HCT116 (cell line): ENCODE measurements at regions not wholly inside any gene's neighbourhood (a gene's known extent, or its start where the extent isn't known, plus 50 kb on each side); places are given as distances from the start of the nearest gene placed in this dataset.

ENCODE experiments used
- ATAC-seq: fragments of 200-7000 bp; cut with Tn5 transposase; 2 replicates; pipeline ENCODE4 v1.9.1; 2020; ENCODE audit warnings: mild to moderate bottlenecking, moderate library complexity
- BruUV-seq: library from RNA; stranded (reverse); fragments of 400-500 nt; replicated peaks from 2 replicates; lab custom pipeline; 2021; lab: Mats Ljungman, UMichigan
- CTCF ChIA-PET: fragments of 300-600 bp; sonication (Branson Sonifier 250); formaldehyde crosslinking; loops from one replicate; lab custom pipeline; 2021; ENCODE audit warnings: antibody characterized with exemption; lab: Charles Lee
- POLR2A ChIA-PET: fragments of 300-600, 350-600 bp; sonication (Branson Sonifier 250); formaldehyde crosslinking; loops from one replicate; lab custom pipeline; 2021; ENCODE audit warnings: antibody characterized with exemption; lab: Charles Lee
- RAD21 ChIA-PET, 2 experiments: fragments of 300-600 bp; sonication (Branson Sonifier 250); formaldehyde crosslinking; loops; one replicate each; lab custom pipeline; 2023; ENCODE audit warnings: low total read pairs in 2 of 2; ENCODE audit not compliant: uncharacterized antibody in 2 of 2, unreplicated experiment in 2 of 2, low non-redundant PET in 1 of 2; lab: Charles Lee
- DNase-seq: peaks from one replicate; pipeline ENCODE4 v3.0.0-alpha.2; 2010; ENCODE audit warnings: low read depth, low spot score
- H2AFZ ChIP-seq: fragments of 200-600 bp; shearing (Covaris generic), sonication (generic); 2 replicates; pipeline ENCODE4 v1.6.1; 2017; ENCODE audit warnings: low read depth, mixed run types, mixed read lengths, antibody characterized with exemption, low read length; ENCODE audit not compliant: poor library complexity, severe bottlenecking
- H3K27ac ChIP-seq: 2 replicates; pipeline ENCODE4 v1.5.1; 2012; ENCODE audit warnings: low read depth, low read length
- H3K27me3 ChIP-seq: fragments of 200-600 bp; sonication (generic); 2 replicates; pipeline ENCODE4 v1.6.1; 2016; ENCODE audit warnings: mixed run types, low read length, mixed read lengths; ENCODE audit not compliant: insufficient read depth
- H3K36me3 ChIP-seq, 2 experiments: fragments of 200-500 bp in 1 of 2; fragments of 200-600 bp in 1 of 2; sonication (Bioruptor generic) in 1 of 2; sonication (generic) in 1 of 2; 2 replicates each; pipeline versions ENCODE4 v1.5.1 to v1.6.1; 2014 to 2016; ENCODE audit warnings: low read length in 2 of 2, inconsistent platforms in 1 of 2, mixed read lengths in 1 of 2, mixed run types in 1 of 2; ENCODE audit not compliant: insufficient read depth in 2 of 2, control insufficient read depth in 1 of 2
- H3K4me1 ChIP-seq, 2 experiments: fragments of 200-600 bp in 1 of 2; sonication (generic) in 1 of 2; 2 replicates each; pipeline versions ENCODE4 v1.5.1 to v1.6.1; 2012 to 2017; ENCODE audit warnings: low read length in 2 of 2, inconsistent platforms in 1 of 2, mild to moderate bottlenecking in 1 of 2, mixed read lengths in 1 of 2, mixed run types in 1 of 2, moderate library complexity in 1 of 2; ENCODE audit not compliant: insufficient read depth in 2 of 2, control insufficient read depth in 1 of 2
- H3K4me2 ChIP-seq: fragments of 200-600 bp; sonication (generic); 2 replicates; pipeline ENCODE4 v1.6.1; 2017; ENCODE audit warnings: mixed run types, low read length, mixed read lengths
- H3K4me3 ChIP-seq, 2 experiments: fragments of 200-600 bp in 1 of 2; sonication (generic) in 1 of 2; replicated peaks in 1 of 2; 2 replicates each; pipeline ENCODE4 v1.5.1; 2011 to 2016; ENCODE audit warnings: low read length in 2 of 2, control low read depth in 1 of 2, low read depth in 1 of 2, mild to moderate bottlenecking in 1 of 2, mixed read lengths in 1 of 2, mixed run types in 1 of 2
- H3K79me2 ChIP-seq: fragments of 200-600 bp; sonication (generic); 2 replicates; pipeline ENCODE4 v1.6.1; 2017; ENCODE audit warnings: mild to moderate bottlenecking, mixed run types, low read length, moderate library complexity, mixed read lengths; ENCODE audit not compliant: insufficient read depth
- H3K9ac ChIP-seq: fragments of 200-600 bp; sonication (generic); 2 replicates; pipeline ENCODE4 v1.6.1; 2016; ENCODE audit warnings: low read length, mixed read lengths
- H3K9me2 ChIP-seq: fragments of 200-600 bp; sonication (generic), shearing (Covaris generic); 2 replicates; pipeline ENCODE4 v1.6.1; 2017; ENCODE audit warnings: mixed run types, mild to moderate bottlenecking, moderate library complexity; ENCODE audit not compliant: insufficient read depth
- H3K9me3 ChIP-seq, 2 experiments: fragments of 200-500 bp in 1 of 2; fragments of 200-600 bp in 1 of 2; sonication (Bioruptor generic) in 1 of 2; sonication (generic) in 1 of 2; 2 replicates each; pipeline ENCODE4 v1.6.1; 2014 to 2017; ENCODE audit warnings: low read length in 2 of 2, mixed read lengths in 2 of 2, inconsistent platforms in 1 of 2, low read depth in 1 of 2, mild to moderate bottlenecking in 1 of 2, mixed run types in 1 of 2, moderate library complexity in 1 of 2; ENCODE audit not compliant: control insufficient read depth in 1 of 2, insufficient read depth in 1 of 2
- H4K20me1 ChIP-seq: fragments of 200-600 bp; sonication (generic), shearing (Covaris generic); 2 replicates; pipeline ENCODE4 v1.6.1; 2017; ENCODE audit warnings: mixed run types, mild to moderate bottlenecking, moderate library complexity; ENCODE audit not compliant: insufficient read depth
- FOSL1 ChIP-seq: IDR thresholded peaks from 2 replicates; pipeline ENCODE4 v1.6.1; 2012; ENCODE audit warnings: low read depth
- POLR2A ChIP-seq: IDR thresholded peaks from 2 replicates; pipeline ENCODE4 v1.7.0; 2011; ENCODE audit warnings: borderline replicate concordance; ENCODE audit not compliant: insufficient read depth, insufficient read length; ENCODE audit errors: extremely low read depth
- POLR2AphosphoS5 ChIP-seq: IDR thresholded peaks from 2 replicates; pipeline ENCODE4 v1.6.1; 2011; ENCODE audit warnings: mild to moderate bottlenecking, low read depth, low read length, moderate library complexity
- RAD21 ChIP-seq: IDR thresholded peaks from 2 replicates; pipeline ENCODE4 v1.6.1; 2012; ENCODE audit warnings: low read depth, mild to moderate bottlenecking
- SRF ChIP-seq: IDR thresholded peaks from 2 replicates; pipeline ENCODE4 v1.6.1; 2012; ENCODE audit warnings: low read depth
- TCF7L2 ChIP-seq: IDR thresholded peaks from 2 replicates; pipeline ENCODE4 v1.7.0; 2011; ENCODE audit warnings: borderline replicate concordance, inconsistent platforms; ENCODE audit not compliant: insufficient read depth, insufficient read length; ENCODE audit errors: extremely low read depth
- ZFX ChIP-seq: fragments of 450-650 bp; IDR thresholded peaks from 2 replicates; pipeline ENCODE4 v1.6.1; 2017
- ZNF274 ChIP-seq: fragments of 200-500 bp; sonication (Bioruptor generic); IDR thresholded peaks from 2 replicates; pipeline ENCODE4 v1.6.1; 2014; ENCODE audit warnings: mild to moderate bottlenecking, low read depth, low read length, inconsistent platforms
- intact Hi-C: fragments of 100-400 bp; cut with micrococcal nuclease; formaldehyde crosslinking; loops from 2 replicates; pipeline ENCODE4 v1.10.0; 2022
- TF ChIP-seq, protein P1 (sequence below): IDR thresholded peaks from 2 replicates; pipeline ENCODE4 v1.6.1; 2012

DNA sequence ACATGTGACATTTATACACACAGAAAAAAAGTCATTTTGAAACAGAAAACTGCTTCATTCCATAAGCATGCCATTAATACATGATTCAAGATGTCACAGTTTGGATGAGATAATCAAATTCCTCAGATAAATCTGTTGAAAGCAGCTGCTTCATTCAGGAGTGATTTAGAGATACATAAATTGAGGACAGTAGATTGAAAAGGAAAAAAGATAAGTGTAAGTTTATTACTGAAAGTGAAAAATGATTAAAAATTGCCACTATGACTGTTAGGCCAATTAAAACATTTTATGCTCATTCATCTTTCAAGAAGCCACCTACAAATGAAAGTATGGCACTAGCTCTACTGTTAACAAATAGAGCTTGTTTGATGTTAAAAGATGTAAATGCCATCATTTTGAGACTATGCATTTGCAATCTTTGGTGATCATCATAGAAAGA lies 136.9 kb upstream of the CDK6 start:
- H3K27ac ChIP-seq, result no peak overlapping the region
- H3K4me3 ChIP-seq, result no peak overlapping the region
- ChIA-PET RAD21 (no interaction called here), POLR2A (no interaction called here), CTCF (no interaction called here)
- ATAC-seq (no peak), DNase-seq (no peak)
- H3K9ac ChIP-seq, result no peak overlapping the region
- no peaks in the 10 kb centered on the region for H3K79me2 ChIP-seq
- H3K9me2 ChIP-seq, result no peaks in the 10 kb centered on the region
- H3K27me3 ChIP-seq, result no peaks in the 10 kb centered on the region
- TF ChIP-seq RAD21 (no peak), POLR2A (no peak), POLR2AphosphoS5 (no peak), SRF (no peak)
- TF ChIP-seq, protein P1, sequence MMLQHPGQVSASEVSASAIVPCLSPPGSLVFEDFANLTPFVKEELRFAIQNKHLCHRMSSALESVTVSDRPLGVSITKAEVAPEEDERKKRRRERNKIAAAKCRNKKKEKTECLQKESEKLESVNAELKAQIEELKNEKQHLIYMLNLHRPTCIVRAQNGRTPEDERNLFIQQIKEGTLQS, result no peak
- intact Hi-C loops, result no loop called here
- H3K36me3 ChIP-seq, result no peaks in the 10 kb centered on the region
- no peak overlapping the region for H2AFZ ChIP-seq
- H3K4me2 ChIP-seq, result no peak overlapping the region
- H4K20me1 ChIP-seq, result no peaks in the 10 kb centered on the region
- peaks cover 0 to 7% of the 10 kb centered on the region in 2 experiments; a peak in 1 of 4 replicates for H3K9me3 ChIP-seq
- no peaks in the 10 kb centered on the region for H3K4me1 ChIP-seq
- no TSS peak for BruUV-seq

DNA sequence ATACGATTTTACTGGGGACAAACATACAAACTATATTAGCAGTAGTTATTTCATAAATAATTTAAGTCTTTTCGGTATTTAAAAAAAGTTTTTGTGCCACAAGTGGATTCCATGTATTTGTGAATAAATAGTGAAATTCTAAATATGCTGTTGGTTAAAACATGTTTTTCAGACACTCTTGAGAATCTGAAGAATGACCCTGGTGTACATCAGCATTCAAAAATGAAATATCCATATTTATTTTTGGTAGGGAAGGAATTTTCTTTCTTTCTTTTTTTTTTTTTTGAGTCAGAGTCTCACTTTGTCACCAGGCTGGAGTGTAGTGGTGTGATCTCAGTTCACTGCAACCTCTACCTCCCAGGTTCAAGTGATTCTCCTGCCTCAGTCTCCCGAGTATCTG lies 136.1 kb upstream of the CDK6 start:
- TF ChIP-seq ZNF274 (no peak), ZFX (no peak), TCF7L2 (no peak), RAD21 (no peak), FOSL1 (no peak), SRF (no peak), POLR2AphosphoS5 (no peak)
- BruUV-seq, result no TSS peak
- Histone ChIP-seq H3K4me3 (no peak overlapping the region), H4K20me1 (no peaks in the 10 kb centered on the region), H3K79me2 (no peaks in the 10 kb centered on the region), H3K4me1 (no peaks in the 10 kb centered on the region), H2AFZ (no peak overlapping the region), H3K27ac (no peak overlapping the region), H3K36me3 (no peaks in the 10 kb centered on the region), H3K9me3 (peaks cover 0 to 7% of the 10 kb centered on the region in 2 experiments; a peak in 1 of 4 replicates), H3K9ac (no peak overlapping the region), H3K27me3 (no peaks in the 10 kb centered on the region), H3K9me2 (no peaks in the 10 kb centered on the region), H3K4me2 (no peak overlapping the region)
- ChIA-PET RAD21 (no interaction called here), CTCF (no interaction called here), POLR2A (no interaction called here)
- ATAC-seq, result no peak
- DNase-seq, result no peak
- intact Hi-C loops, result no loop called here
